Retinal pigment epithelial cell (primary cell): ENCODE measurements at regions not wholly inside any gene's neighbourhood (a gene's known extent, or its start where the extent isn't known, plus 50 kb on each side); places are given as distances from the start of the nearest gene placed in this dataset.

Experiments
- DNase-seq: peaks from one replicate; pipeline ENCODE4 v3.0.0-alpha.2; 2010; ENCODE audit warnings: low read depth
- H3K4me3 ChIP-seq: 2 replicates; pipeline ENCODE4 v1.5.1; 2011; ENCODE audit warnings: mild to moderate bottlenecking, low read length, control low read depth, moderate library complexity
- TF ChIP-seq, protein P1 (sequence below): conservative IDR thresholded peaks from 2 replicates; pipeline ENCODE4 v1.5.1; 2011; ENCODE audit warnings: low read depth, low read length, control low read depth, inconsistent platforms

DNA sequence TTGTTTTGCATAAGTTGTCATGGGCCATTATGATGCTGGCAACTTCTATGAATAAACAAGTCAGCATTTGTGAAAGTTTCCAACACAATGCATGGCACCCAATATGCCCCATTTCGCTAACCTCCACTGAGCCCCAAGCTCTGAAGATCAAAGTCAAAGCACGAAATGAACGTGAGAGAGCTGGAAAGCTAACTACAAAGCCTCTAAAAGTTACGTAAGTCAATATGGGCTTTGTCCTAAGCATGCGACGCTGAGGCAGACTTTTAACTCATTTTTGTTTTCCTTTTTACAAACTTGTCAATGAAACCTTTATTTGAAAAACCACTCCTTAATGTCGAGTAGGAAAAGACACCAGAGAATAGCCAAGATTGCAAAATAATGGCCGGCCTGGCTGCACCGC is 131.6 kb upstream of the NUDT7 start:
- no peak overlapping the region for H3K4me3 ChIP-seq
- no peak for DNase-seq
- TF ChIP-seq, protein P1, sequence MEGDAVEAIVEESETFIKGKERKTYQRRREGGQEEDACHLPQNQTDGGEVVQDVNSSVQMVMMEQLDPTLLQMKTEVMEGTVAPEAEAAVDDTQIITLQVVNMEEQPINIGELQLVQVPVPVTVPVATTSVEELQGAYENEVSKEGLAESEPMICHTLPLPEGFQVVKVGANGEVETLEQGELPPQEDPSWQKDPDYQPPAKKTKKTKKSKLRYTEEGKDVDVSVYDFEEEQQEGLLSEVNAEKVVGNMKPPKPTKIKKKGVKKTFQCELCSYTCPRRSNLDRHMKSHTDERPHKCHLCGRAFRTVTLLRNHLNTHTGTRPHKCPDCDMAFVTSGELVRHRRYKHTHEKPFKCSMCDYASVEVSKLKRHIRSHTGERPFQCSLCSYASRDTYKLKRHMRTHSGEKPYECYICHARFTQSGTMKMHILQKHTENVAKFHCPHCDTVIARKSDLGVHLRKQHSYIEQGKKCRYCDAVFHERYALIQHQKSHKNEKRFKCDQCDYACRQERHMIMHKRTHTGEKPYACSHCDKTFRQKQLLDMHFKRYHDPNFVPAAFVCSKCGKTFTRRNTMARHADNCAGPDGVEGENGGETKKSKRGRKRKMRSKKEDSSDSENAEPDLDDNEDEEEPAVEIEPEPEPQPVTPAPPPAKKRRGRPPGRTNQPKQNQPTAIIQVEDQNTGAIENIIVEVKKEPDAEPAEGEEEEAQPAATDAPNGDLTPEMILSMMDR, result no peak

DNA sequence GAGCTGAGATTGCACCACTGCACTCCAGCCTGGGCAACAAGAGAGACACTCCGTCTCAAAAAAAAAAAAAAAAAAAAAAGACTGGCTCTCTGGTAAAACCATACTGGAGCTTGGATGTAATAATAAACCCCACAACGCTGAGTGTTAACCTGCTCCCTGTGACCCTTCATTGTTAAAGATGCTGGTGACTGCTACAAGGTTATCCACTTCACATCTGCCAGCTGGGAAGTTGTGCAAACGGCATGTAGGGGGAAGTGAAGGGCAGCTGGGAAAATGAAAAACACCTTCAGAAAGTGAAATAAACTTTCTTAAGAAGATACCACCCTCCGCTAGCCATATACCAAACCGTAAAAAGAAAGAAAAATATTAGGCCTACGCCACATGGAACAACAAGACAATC is 131.0 kb upstream of the NUDT7 start:
- TF ChIP-seq, protein P1, result no peak
- DNase-seq, result no peak
- no peak overlapping the region for H3K4me3 ChIP-seq

DNA sequence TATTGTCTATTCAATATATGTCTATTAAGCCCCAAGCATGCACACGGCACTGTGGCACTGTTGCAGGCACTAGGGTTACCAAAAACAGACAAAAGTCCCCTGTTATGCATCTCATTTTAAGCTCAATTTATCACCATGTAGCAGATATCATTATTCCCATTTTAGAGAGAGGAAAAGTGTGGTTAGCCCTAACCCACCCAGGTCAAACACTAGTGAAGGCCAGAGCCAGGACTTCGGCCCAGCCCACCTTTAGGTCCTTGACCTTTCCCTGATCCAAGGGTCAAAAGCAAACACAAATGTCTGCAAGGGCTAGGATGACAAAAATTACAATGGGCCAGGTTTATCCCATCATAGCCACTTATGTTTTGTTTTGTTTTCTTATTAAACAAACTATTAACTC is 130.3 kb upstream of the NUDT7 start:
- H3K4me3 ChIP-seq, result no peak overlapping the region
- TF ChIP-seq, protein P1, result no peak
- no peak for DNase-seq

DNA sequence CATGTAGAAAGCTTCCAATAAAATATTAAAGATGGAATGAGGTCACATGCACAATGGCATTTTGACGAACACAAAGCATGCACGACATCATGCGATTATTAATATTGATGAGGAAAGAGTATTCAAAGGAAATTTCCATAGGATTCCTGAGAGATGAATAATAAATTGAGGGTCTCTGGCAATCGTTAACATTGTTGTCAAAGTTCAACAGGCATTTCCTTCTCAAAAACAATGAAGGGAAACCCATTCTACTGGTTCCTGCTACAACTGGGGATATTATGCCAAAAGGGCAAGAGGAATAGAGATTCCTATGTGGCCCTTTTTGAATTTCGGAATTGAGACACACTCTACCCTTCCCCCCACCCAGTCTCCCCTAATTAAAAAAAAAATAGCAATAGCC is 128.3 kb upstream of the NUDT7 start:
- H3K4me3 ChIP-seq, result no peak overlapping the region
- DNase-seq, result no peak
- TF ChIP-seq, protein P1, result no peak

DNA sequence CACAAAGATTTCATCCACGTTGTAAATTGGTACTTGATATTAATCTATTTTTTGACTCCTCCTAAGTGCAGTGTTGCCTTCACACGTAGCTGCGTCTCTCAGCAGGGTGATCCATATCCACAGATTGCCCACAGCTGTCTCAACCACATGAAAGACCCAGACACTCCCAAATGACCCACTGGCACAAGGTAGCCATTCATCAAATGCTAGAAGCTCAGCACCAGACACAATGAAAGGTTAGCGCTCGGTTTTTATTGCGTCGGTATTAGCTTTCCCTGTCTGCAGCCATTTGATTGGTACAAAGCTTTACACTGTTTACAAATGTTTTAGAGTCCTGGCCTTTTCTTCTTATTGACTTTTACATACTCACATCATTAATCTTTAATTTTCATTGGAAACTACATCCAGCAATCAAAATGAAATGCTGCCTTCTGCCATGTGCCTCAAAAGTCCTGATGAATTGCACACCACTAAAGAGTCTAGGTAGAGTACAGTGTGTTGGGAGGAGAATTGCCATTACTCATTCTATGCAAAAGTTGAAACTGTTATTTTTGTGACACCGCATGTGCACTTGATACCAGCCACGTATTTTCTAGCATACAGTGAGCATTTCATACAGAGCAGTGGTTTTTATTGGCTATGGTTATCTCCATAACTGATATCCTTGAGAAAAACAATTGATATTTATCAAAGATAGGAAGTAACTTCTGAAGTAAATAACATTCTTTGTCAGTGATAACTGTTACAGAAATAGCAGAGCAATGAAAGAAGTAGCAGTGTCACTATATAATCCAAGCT is 127.3 kb upstream of the NUDT7 start:
- H3K4me3 ChIP-seq, result no peak overlapping the region
- TF ChIP-seq, protein P1, result no peak
- DNase-seq, result no peak

DNA sequence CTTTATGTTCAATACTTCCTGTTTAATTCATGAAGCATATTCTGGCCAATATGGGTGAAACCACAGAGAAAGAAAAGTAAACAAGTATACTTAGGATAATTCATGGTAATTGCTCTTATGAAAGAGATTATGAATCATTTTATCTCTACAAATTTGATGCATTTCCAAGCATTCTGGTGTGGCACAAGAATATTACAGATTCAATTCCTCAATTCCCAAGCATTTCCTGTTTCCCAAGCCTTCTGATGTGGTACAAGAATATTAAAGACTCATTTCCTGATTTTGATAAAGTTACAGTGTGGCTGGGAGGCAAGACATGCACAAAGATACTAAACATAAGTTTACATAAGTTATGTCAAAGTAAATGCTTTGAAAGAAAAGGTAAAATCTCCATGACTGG is 126.1 kb upstream of the NUDT7 start:
- TF ChIP-seq, protein P1, result no peak
- no peak for DNase-seq
- H3K4me3 ChIP-seq, result no peak overlapping the region

DNA sequence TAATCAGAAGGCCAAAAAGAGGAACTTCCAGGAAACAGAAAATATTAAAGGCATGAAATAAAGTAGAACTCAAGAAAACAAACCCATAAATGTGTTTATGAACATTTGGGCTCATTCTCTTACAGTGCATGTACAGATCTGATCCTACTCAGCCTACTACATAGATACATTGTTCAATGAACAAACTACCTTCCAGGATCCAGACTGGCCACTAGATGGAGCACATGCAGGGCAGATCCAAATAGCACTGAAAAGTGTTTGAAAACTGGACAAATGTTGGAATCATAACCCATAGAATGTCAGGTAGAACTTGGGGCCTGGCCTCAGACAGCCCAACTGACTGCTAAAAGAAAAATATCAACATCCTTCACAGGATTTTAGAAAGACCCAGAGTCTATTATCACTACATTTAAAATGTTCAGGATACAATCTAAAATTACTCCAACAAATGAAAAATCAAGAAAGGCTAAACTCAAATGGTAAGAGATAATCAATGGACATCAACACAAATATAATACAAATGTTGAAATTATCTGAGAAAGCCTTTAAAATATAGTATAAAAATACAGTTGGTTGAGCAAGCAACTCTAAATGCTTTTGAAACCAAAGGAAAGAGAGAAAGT is 122.4 kb upstream of the NUDT7 start:
- TF ChIP-seq, protein P1, result peak; percentile 98
- H3K4me3 ChIP-seq, result no peak overlapping the region
- DNase-seq, result no peak
